ENCODE measurements at regions not wholly inside any gene's neighbourhood (a gene's known extent, or its start where the extent isn't known, plus 50 kb on each side); places are given as distances from the start of the nearest gene placed in this dataset.

- TF ChIP-seq CTCF (conservative IDR thresholded peaks at IDR 0.05; ENCODE audit: low read depth, low read length), result no peak
- no peak for DNase-seq (ENCODE audit: low read depth)
- no peak overlapping the region for H3K4me3 ChIP-seq (ENCODE audit: low read depth, low read length)
Measured at GRCh38 chr5:98639274-98639673, 134.2 kb upstream of the RGMB start.

GRCh38 chr5:98641671-98642070 is 131.8 kb upstream of the RGMB start:
- DNase-seq (ENCODE audit: low read depth), result no peak
- TF ChIP-seq CTCF (conservative IDR thresholded peaks at IDR 0.05; ENCODE audit: low read depth, low read length), result no peak
- no peak overlapping the region for H3K4me3 ChIP-seq (ENCODE audit: low read depth, low read length)

GRCh38 chr5:98643569-98643968 is 129.9 kb upstream of the RGMB start:
- TF ChIP-seq CTCF (conservative IDR thresholded peaks at IDR 0.05; ENCODE audit: low read depth, low read length), result no peak
- no peak overlapping the region for H3K4me3 ChIP-seq (ENCODE audit: low read depth, low read length)
- DNase-seq (ENCODE audit: low read depth), result no peak

- DNase-seq (ENCODE audit: low read depth), result no peak
- H3K4me3 ChIP-seq (ENCODE audit: low read depth, low read length), result no peak overlapping the region
- TF ChIP-seq CTCF (conservative IDR thresholded peaks at IDR 0.05; ENCODE audit: low read depth, low read length), result no peak
Measured at GRCh38 chr5:98651715-98652114, 121.7 kb upstream of the RGMB start.

GRCh38 chr5:98656125-98656795 is 117.2 kb upstream of the RGMB start:
- DNase-seq (ENCODE audit: low read depth), result no peak
- no peak for TF ChIP-seq CTCF (conservative IDR thresholded peaks at IDR 0.05; ENCODE audit: low read depth, low read length)
- H3K4me3 ChIP-seq (ENCODE audit: low read depth, low read length), result no peak overlapping the region

GRCh38 chr5:98656796-98657195 is 116.7 kb upstream of the RGMB start:
- TF ChIP-seq CTCF (conservative IDR thresholded peaks at IDR 0.05; ENCODE audit: low read depth, low read length), result no peak
- no peak for DNase-seq (ENCODE audit: low read depth)
- no peak overlapping the region for H3K4me3 ChIP-seq (ENCODE audit: low read depth, low read length)

GRCh38 chr5:98657559-98657958 is 115.9 kb upstream of the RGMB start:
- no peak overlapping the region for H3K4me3 ChIP-seq (ENCODE audit: low read depth, low read length)
- DNase-seq (ENCODE audit: low read depth), result no peak
- TF ChIP-seq CTCF (conservative IDR thresholded peaks at IDR 0.05; ENCODE audit: low read depth, low read length), result no peak
